Renal cortical epithelial cell (primary cell): ENCODE measurements at regions not wholly inside any gene's neighbourhood (a gene's known extent, or its start where the extent isn't known, plus 50 kb on each side); places are given as distances from the start of the nearest gene placed in this dataset.
"Not testable (repeated sequence)": the region's sequence is repeated elsewhere in the genome, so short reads cannot be mapped to it uniquely, and the experiment has no call there.

ENCODE experiments used
- DNase-seq: peaks from one replicate; pipeline ENCODE4 v3.0.0-alpha.2; 2011; ENCODE audit warnings: low read depth

- no peak for DNase-seq
Measured at GRCh38 chr1:173257805-173258204, 50.7 kb upstream of the TNFSF4 start.

- no peak for DNase-seq
Measured at GRCh38 chr1:173258479-173259264, 51.5 kb upstream of the TNFSF4 start.

- not testable (repeated sequence) for DNase-seq
Measured at GRCh38 chr1:173260329-173260728, 53.2 kb upstream of the TNFSF4 start.

GRCh38 chr1:173266841-173267240 is 59.7 kb upstream of the TNFSF4 start:
- DNase-seq: no peak

GRCh38 chr1:173267453-173267945 is 60.4 kb upstream of the TNFSF4 start:
- DNase-seq: peak; percentile 80

GRCh38 chr1:173268261-173268660 is 61.1 kb upstream of the TNFSF4 start:
- no peak for DNase-seq

- no peak for DNase-seq
Measured at GRCh38 chr1:173268786-173269277, 61.7 kb upstream of the TNFSF4 start.

GRCh38 chr1:173269490-173270230 is 62.5 kb upstream of the TNFSF4 start:
- peak; percentile 66 for DNase-seq

- no peak for DNase-seq
Measured at GRCh38 chr1:173270243-173270642, 63.1 kb upstream of the TNFSF4 start.

- not testable (repeated sequence) for DNase-seq
Measured at GRCh38 chr1:173271021-173271420, 63.9 kb upstream of the TNFSF4 start.

GRCh38 chr1:173275496-173275895 is 68.4 kb upstream of the TNFSF4 start:
- DNase-seq: no peak

GRCh38 chr1:173276922-173277800 is 70.0 kb upstream of the TNFSF4 start:
- no peak for DNase-seq

GRCh38 chr1:173280899-173281660 is 73.9 kb upstream of the TNFSF4 start:
- DNase-seq: no peak

- DNase-seq: no peak
Measured at GRCh38 chr1:173285048-173285447, 77.9 kb upstream of the TNFSF4 start.

- no peak for DNase-seq
Measured at GRCh38 chr1:173287785-173288184, 80.7 kb upstream of the TNFSF4 start.

- no peak for DNase-seq
Measured at GRCh38 chr1:173293756-173294155, 86.6 kb upstream of the TNFSF4 start.

- no peak for DNase-seq
Measured at GRCh38 chr1:173294843-173295242, 87.7 kb upstream of the TNFSF4 start.

GRCh38 chr1:173295391-173295790 is 88.3 kb upstream of the TNFSF4 start:
- DNase-seq: no peak

GRCh38 chr1:173295995-173296394 is 88.9 kb upstream of the TNFSF4 start:
- no peak for DNase-seq

GRCh38 chr1:173297798-173298391 is 90.8 kb upstream of the TNFSF4 start:
- DNase-seq: peak; percentile 4
